ENCODE measurements at regions not wholly inside any gene's neighbourhood (a gene's known extent, or its start where the extent isn't known, plus 50 kb on each side); places are given as distances from the start of the nearest gene placed in this dataset.

GRCh38 chr7:36023033-36023560, 130.0 kb upstream of the EEPD1 start:
- Histone ChIP-seq H2BK15ac (ENCODE audit: low read depth, low read length) (no peak overlapping the region), H4K8ac (replicated peaks; ENCODE audit: insufficient read length, low read depth, low read length) (no peak overlapping the region), H3T11ph (ENCODE audit: low read length) (no peak overlapping the region), H2AFZ (ENCODE audit: low read length) (no peak overlapping the region), H3K4me2 (ENCODE audit: insufficient read depth, insufficient read length, low read length) (no peak overlapping the region), H3K18ac (ENCODE audit: insufficient read length, low read depth, low read length) (no peak overlapping the region), H3K79me1 (ENCODE audit: insufficient read depth, low read depth, low read length, poor library complexity, severe bottlenecking) (no peaks in the 10 kb centered on the region), H3K56ac (ENCODE audit: insufficient read length, low read depth, low read length) (no peak overlapping the region), H3K4ac (ENCODE audit: low read depth, low read length) (no peak overlapping the region), H3K9ac (ENCODE audit: extremely low read depth, insufficient read length, low read length) (no peak overlapping the region), H3K9me3 (ENCODE audit: control insufficient read depth, low read depth, low read length) (no peaks in the 10 kb centered on the region), H4K91ac (ENCODE audit: insufficient read length, low read depth, low read length) (no peak overlapping the region), H3K23me2 (ENCODE audit: insufficient read length, low read depth, low read length, poor library complexity, severe bottlenecking) (no peaks in the 10 kb centered on the region), H3K79me2 (ENCODE audit: insufficient read depth, low read length) (no peaks in the 10 kb centered on the region), H4K5ac (ENCODE audit: insufficient read length, low read depth, low read length) (no peak overlapping the region), H3K23ac (ENCODE audit: insufficient read length, low read depth, low read length) (no peak overlapping the region), H3K27me3 (ENCODE audit: insufficient read depth, low read length) (no peaks in the 10 kb centered on the region), H2BK120ac (ENCODE audit: low read depth, low read length, poor library complexity, severe bottlenecking) (no peak overlapping the region), H2BK20ac (ENCODE audit: low read depth, low read length, poor library complexity, severe bottlenecking) (no peak overlapping the region), H3K4me1 (ENCODE audit: insufficient read depth, low read length) (no peaks in the 10 kb centered on the region), H4K20me1 (ENCODE audit: control insufficient read depth, insufficient read depth, insufficient read length) (no peaks in the 10 kb centered on the region), H3K14ac (ENCODE audit: insufficient read depth, low read length) (no peak overlapping the region), H3K27ac (ENCODE audit: insufficient read length, low read depth, low read length) (no peak overlapping the region), H2AK5ac (ENCODE audit: insufficient read length, low read length) (no peak overlapping the region), H2BK12ac (ENCODE audit: insufficient read length, low read depth, low read length) (no peak overlapping the region), H2BK5ac (ENCODE audit: insufficient read length, low read length) (no peak overlapping the region)
- H3K9me3 Mint-ChIP-seq = no peaks in the 10 kb centered on the region
- no CpG with 5 or more reads among the region's 2 CpGs for WGBS (ENCODE audit: extremely low coverage, insufficient read length, low lambda C conversion rate)
- TF ChIP-seq CTCF (conservative IDR thresholded peaks at IDR 0.05) = no peak
- no peak for DNase-seq
- no peak overlapping the region for H3K27ac Mint-ChIP-seq
- H3K27me3 Mint-ChIP-seq (ENCODE audit: low read depth) = peaks cover 4% of the 10 kb centered on the region
- H3K4me1 Mint-ChIP-seq = peaks cover 6 to 8% of the 10 kb centered on the region in 2 experiments
- no peak overlapping the region for H3K4me3 Mint-ChIP-seq
- H3K36me3 Mint-ChIP-seq (ENCODE audit: insufficient read depth in 1 of 3, low read depth in 3 of 3) = no peaks in the 10 kb centered on the region
